Prostate gland (tissue), 2 donors: ENCODE measurements at regions not wholly inside any gene's neighbourhood (a gene's known extent, or its start where the extent isn't known, plus 50 kb on each side); places are given as distances from the start of the nearest gene placed in this dataset.

Experiments
- DNase-seq: peaks from one replicate; pipeline ENCODE4 v3.0.0-alpha.2; 2019; ENCODE audit warnings: low spot score
- H3K27ac ChIP-seq, 2 donors: fragments of 200-600 bp; sonication (generic); 2 replicates each; pipeline ENCODE4 v1.5.1; 2017 to 2019
- H3K27me3 ChIP-seq: fragments of 200-600 bp; sonication (generic); replicated peaks from 2 replicates; pipeline ENCODE4 v1.5.1; 2019; ENCODE audit not compliant: insufficient read depth
- H3K36me3 ChIP-seq, 2 donors: fragments of 200-600 bp; sonication (generic); 1 replicate in 1 of 2; 2 replicates in 1 of 2; pipeline versions ENCODE4 v1.5.1 to v1.8.1; 2017 to 2019
- H3K4me1 ChIP-seq: fragments of 200-600 bp; sonication (generic); replicated peaks from 2 replicates; pipeline ENCODE4 v1.5.1; 2019
- H3K4me3 ChIP-seq, 2 donors: fragments of 200-600 bp; sonication (generic); 2 replicates each; pipeline ENCODE4 v1.5.1; 2017 to 2019
- H3K9me3 ChIP-seq: fragments of 200-600 bp; sonication (generic); 2 replicates; pipeline ENCODE4 v1.5.1; 2017
- POLR2A ChIP-seq: fragments of 450-650 bp; IDR thresholded peaks from one replicate; pipeline ENCODE4 v1.6.1; 2016; ENCODE audit warnings: antibody characterized with exemption, mild to moderate bottlenecking
- POLR2AphosphoS5 ChIP-seq: sonication (generic); formaldehyde crosslinking; IDR thresholded peaks from one replicate; pipeline ENCODE4 v1.6.1; 2017; ENCODE audit warnings: antibody characterized with exemption
- WGBS: methylation state at CpG from one replicate; pipeline ENCODE4 v1.1.5; 2018; 5-methylcytosine and 5-hydroxymethylcytosine counted together
- intact Hi-C: fragments of 100-400 bp; cut with DNase I; formaldehyde crosslinking; loops from one replicate; pipeline ENCODE4 v1.14.2; 2022
- TF ChIP-seq, protein P1 (sequence below), 4 experiments: fragments of 200-600 bp in 2 of 4; fragments of 450-650 bp in 2 of 4; sonication (generic) in 2 of 4; IDR thresholded peaks; 1 replicate in 3 of 4; 2 replicates in 1 of 4; pipeline ENCODE4 v1.5.1; 2016 to 2019; ENCODE audit warnings: antibody characterized with exemption in 4 of 4, mild to moderate bottlenecking in 2 of 4, moderate library complexity in 2 of 4

DNA sequence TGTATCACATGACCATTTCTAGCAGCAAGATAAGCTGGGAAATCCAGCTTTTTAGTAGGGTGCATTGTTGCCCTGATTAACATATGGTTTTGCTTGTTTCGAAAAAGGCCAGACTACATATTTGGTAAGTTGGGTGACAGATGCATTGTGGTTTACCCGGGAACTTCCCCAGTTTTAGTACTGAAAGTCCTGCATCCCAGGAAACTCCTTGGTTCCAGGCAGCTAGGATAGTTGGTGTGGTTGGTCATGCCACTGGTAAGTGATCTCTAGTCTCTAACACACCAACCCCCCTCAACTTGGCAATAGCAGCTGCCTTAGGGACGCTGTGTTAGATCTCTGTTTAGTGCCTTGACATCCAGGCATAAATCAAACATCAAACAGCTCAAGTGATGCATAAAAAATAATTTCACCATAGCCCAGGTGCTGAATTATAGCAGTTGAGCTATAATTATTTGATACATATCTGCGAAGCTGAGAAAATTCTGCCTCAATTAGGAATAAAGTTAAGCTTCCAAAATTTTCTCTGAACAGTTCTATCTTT is 216.5 kb downstream of the TFAP2C start:
- no peaks in the 10 kb centered on the region for H3K9me3 ChIP-seq
- H3K27me3 ChIP-seq = no peaks in the 10 kb centered on the region
- TF ChIP-seq, protein P1, sequence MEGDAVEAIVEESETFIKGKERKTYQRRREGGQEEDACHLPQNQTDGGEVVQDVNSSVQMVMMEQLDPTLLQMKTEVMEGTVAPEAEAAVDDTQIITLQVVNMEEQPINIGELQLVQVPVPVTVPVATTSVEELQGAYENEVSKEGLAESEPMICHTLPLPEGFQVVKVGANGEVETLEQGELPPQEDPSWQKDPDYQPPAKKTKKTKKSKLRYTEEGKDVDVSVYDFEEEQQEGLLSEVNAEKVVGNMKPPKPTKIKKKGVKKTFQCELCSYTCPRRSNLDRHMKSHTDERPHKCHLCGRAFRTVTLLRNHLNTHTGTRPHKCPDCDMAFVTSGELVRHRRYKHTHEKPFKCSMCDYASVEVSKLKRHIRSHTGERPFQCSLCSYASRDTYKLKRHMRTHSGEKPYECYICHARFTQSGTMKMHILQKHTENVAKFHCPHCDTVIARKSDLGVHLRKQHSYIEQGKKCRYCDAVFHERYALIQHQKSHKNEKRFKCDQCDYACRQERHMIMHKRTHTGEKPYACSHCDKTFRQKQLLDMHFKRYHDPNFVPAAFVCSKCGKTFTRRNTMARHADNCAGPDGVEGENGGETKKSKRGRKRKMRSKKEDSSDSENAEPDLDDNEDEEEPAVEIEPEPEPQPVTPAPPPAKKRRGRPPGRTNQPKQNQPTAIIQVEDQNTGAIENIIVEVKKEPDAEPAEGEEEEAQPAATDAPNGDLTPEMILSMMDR (IDR thresholded peaks at IDR 0.05) = no peak
- no peak for TF ChIP-seq POLR2AphosphoS5
- TF ChIP-seq POLR2A = no peak
- no peaks in the 10 kb centered on the region for H3K4me1 ChIP-seq
- H3K4me3 ChIP-seq = no peak overlapping the region
- H3K36me3 ChIP-seq = no peaks in the 10 kb centered on the region
- WGBS = 56% methylated on average over 4 of the region's 4 CpGs
- intact Hi-C loops = no loop called here
- DNase-seq = no peak
- H3K27ac ChIP-seq = no peak overlapping the region

DNA sequence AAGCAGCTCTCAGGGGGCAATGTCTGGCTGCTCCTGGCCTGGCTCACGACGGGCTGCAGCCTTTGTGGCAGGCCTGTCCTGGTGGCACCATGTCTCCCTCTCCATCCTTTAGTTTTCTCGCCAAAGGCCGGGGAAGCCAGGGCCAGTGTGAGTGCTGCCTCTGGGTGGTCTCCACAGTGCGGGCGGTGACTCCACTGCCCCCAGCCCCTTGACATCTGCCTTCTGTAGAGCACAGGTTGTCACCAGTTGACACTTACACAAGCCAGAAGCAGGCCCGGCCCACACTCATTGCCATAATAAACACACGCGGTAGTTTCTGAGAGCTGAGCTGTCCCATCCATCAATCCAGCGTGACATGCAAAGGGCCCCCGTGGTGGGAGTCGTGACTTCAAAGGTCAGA is 219.5 kb downstream of the TFAP2C start:
- WGBS = 73% methylated on average over 12 of the region's 12 CpGs
- Histone ChIP-seq H3K27me3 (no peaks in the 10 kb centered on the region), H3K4me3 (no peak overlapping the region), H3K27ac (no peak overlapping the region), H3K4me1 (no peaks in the 10 kb centered on the region), H3K9me3 (no peaks in the 10 kb centered on the region), H3K36me3 (no peaks in the 10 kb centered on the region)
- intact Hi-C loops = no loop called here
- no peak for DNase-seq
- TF ChIP-seq POLR2AphosphoS5 (no peak), POLR2A (no peak)
- TF ChIP-seq, protein P1 (IDR thresholded peaks at IDR 0.05) = no peak

DNA sequence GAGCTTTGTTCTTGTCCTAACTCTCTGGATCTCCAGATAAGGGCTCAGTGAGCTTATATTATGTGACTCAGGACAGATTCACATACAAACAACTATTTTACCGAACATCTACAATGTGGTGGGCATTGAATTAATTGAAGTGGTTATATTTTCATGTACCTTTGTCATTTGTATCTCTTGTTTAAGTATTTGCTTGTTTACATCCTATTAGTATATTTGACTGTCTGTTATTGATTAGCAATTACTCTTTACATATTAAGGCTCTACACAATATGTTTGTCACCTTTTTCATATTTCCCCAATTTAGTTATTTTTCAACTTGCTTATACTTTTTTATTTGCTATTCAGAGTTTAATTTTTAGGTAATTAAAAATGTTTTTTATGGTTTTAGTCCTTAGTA is 222.4 kb downstream of the TFAP2C start:
- Histone ChIP-seq H3K27ac (no peak overlapping the region), H3K9me3 (no peaks in the 10 kb centered on the region), H3K4me1 (no peaks in the 10 kb centered on the region), H3K27me3 (no peaks in the 10 kb centered on the region), H3K4me3 (no peak overlapping the region), H3K36me3 (no peaks in the 10 kb centered on the region)
- DNase-seq = no peak
- WGBS = 95% methylated on average over 1 of the region's 1 CpG
- TF ChIP-seq POLR2AphosphoS5 (no peak), POLR2A (no peak)
- TF ChIP-seq, protein P1 (IDR thresholded peaks at IDR 0.05) = no peak
- intact Hi-C loops = no loop called here

DNA sequence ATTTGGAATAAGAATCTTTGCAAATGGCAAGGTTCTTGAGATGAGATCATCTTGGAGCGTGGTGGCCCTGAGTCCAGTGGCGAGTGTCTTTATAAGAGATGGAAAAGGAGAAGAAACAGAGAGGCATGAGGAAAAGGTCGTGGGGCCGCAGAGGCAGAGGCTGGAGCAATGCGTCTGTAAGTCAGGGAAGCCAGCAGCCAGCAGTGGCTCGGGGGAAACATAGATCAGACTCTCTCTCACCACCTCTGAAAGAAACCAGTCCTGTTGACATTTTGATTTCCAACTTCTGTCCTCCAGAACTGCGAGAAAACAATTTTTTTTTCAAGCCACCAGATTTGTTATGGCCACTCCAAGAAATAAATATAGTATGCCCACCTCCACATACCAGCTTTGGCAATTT is 226.6 kb downstream of the TFAP2C start:
- intact Hi-C loops = no loop called here
- TF ChIP-seq POLR2AphosphoS5 (no peak), POLR2A (no peak)
- TF ChIP-seq, protein P1 (IDR thresholded peaks at IDR 0.05) = no peak

DNA sequence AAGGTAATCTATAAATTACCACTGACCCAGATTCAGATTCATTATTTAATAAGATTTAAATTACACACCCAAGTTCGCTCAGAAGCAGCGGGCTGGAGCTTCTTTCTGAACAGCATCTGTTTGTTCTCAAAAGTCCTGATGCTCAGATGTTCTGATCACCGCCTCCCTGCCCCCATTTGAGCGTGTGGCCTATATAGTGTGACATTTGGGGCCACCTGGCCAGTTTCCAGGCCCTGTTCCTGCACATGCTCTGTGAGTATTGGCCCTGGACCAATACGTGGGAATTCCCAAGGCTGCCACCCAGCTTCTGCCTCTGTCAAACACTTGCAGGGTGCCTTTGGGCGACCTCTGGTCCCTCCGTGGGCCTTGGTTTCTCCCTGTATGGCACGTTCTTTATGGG is 228.8 kb downstream of the TFAP2C start:
- 85% methylated on average over 8 of the region's 8 CpGs for WGBS
- H3K4me3 ChIP-seq = no peak overlapping the region
- no peaks in the 10 kb centered on the region for H3K9me3 ChIP-seq
- no peaks in the 10 kb centered on the region for H3K36me3 ChIP-seq
- DNase-seq = no peak
- intact Hi-C loops = no loop called here
- TF ChIP-seq POLR2A (no peak), POLR2AphosphoS5 (no peak)
- TF ChIP-seq, protein P1 (IDR thresholded peaks at IDR 0.05) = no peak
- no peak overlapping the region for H3K27ac ChIP-seq
- no peaks in the 10 kb centered on the region for H3K4me1 ChIP-seq
- no peaks in the 10 kb centered on the region for H3K27me3 ChIP-seq

More for the DNA sequence above, 226.6 kb downstream of the TFAP2C start:
- Histone ChIP-seq H3K4me1 (no peaks in the 10 kb centered on the region), H3K27me3 (no peaks in the 10 kb centered on the region), H3K36me3 (no peaks in the 10 kb centered on the region), H3K4me3 (no peak overlapping the region), H3K27ac (no peak overlapping the region), H3K9me3 (no peaks in the 10 kb centered on the region)
- no peak for DNase-seq
- 82% methylated on average over 7 of the region's 7 CpGs for WGBS
